GM19397 (cell line): ENCODE measurements at regions not wholly inside any gene's neighbourhood (a gene's known extent, or its start where the extent isn't known, plus 50 kb on each side); places are given as distances from the start of the nearest gene placed in this dataset.
"Not testable (repeated sequence)": the region's sequence is repeated elsewhere in the genome, so short reads cannot be mapped to it uniquely, and the experiment has no call there.

Source experiments
- ATAC-seq: cut with Tn5 transposase; IDR thresholded peaks from one replicate; pipeline ENCODE4 v1.9.1; 2021; ENCODE audit warnings: mild to moderate bottlenecking, moderate library complexity; ENCODE audit not compliant: unreplicated experiment

GRCh38 chr7:136264304-136264703 lies 287.1 kb upstream of the MTPN start:
- ATAC-seq = not testable (repeated sequence)

GRCh38 chr7:136263112-136263860 lies 286.1 kb upstream of the MTPN start:
- ATAC-seq = not testable (repeated sequence)

- ATAC-seq = not testable (repeated sequence)
Observed at GRCh38 chr7:136260591-136260990, 283.4 kb upstream of the MTPN start.

- no peak for ATAC-seq
Observed at GRCh38 chr7:136259074-136259473, 281.9 kb upstream of the MTPN start.

GRCh38 chr7:136256491-136256890 lies 279.3 kb upstream of the MTPN start:
- ATAC-seq = no peak

GRCh38 chr7:136254148-136254547 lies 277.0 kb upstream of the MTPN start:
- ATAC-seq = no peak

- no peak for ATAC-seq
Observed at GRCh38 chr7:136251826-136252225, 274.7 kb upstream of the MTPN start.

- no peak for ATAC-seq
Observed at GRCh38 chr7:136247211-136247610, 270.1 kb upstream of the MTPN start.

- no peak for ATAC-seq
Observed at GRCh38 chr7:136245327-136246004, 268.3 kb upstream of the MTPN start.

GRCh38 chr7:136234040-136234439 lies 256.9 kb upstream of the MTPN start:
- ATAC-seq = no peak

- no peak for ATAC-seq
Observed at GRCh38 chr7:136230210-136230609, 253.1 kb upstream of the MTPN start.

- ATAC-seq = no peak
Observed at GRCh38 chr7:136229790-136230189, 252.6 kb upstream of the MTPN start.

- ATAC-seq = no peak
Observed at GRCh38 chr7:136228171-136228570, 251.0 kb upstream of the MTPN start.

- no peak for ATAC-seq
Observed at GRCh38 chr7:136214356-136214755, 237.2 kb upstream of the MTPN start.

GRCh38 chr7:136213012-136213411 lies 235.9 kb upstream of the MTPN start:
- ATAC-seq = no peak

- no peak for ATAC-seq
Observed at GRCh38 chr7:136210664-136211063, 233.5 kb upstream of the MTPN start.

- ATAC-seq = no peak
Observed at GRCh38 chr7:136210079-136210478, 232.9 kb upstream of the MTPN start.

- no peak for ATAC-seq
Observed at GRCh38 chr7:136205956-136206355, 228.8 kb upstream of the MTPN start.

GRCh38 chr7:136198168-136198567 lies 221.0 kb upstream of the MTPN start:
- no peak for ATAC-seq

- no peak for ATAC-seq
Observed at GRCh38 chr7:136194878-136195277, 217.7 kb upstream of the MTPN start.

GRCh38 chr7:136193940-136194339 lies 216.8 kb upstream of the MTPN start:
- ATAC-seq = no peak

GRCh38 chr7:136189506-136189998 lies 212.4 kb upstream of the MTPN start:
- ATAC-seq = no peak
